Activated CD4-positive, alpha-beta memory T cell treated with anti-CD3 and anti-CD28 coated beads for 36 hours (primary cell): ENCODE measurements at regions not wholly inside any gene's neighbourhood (a gene's known extent, or its start where the extent isn't known, plus 50 kb on each side); places are given as distances from the start of the nearest gene placed in this dataset.
A peak's percentile ranks its signal among the peaks of the same experiment; 100 is the strongest.

Experiments used
- CTCF ChIA-PET: fragments of 350-600 bp; sonication (Branson Sonifier 250); formaldehyde crosslinking; loops from one replicate; lab custom pipeline; 2021; ENCODE audit warnings: antibody characterized with exemption, inconsistent platforms; lab: Charles Lee
- POLR2A ChIA-PET: fragments of 350-600 bp; sonication (Branson Sonifier 250); formaldehyde crosslinking; loops from one replicate; lab custom pipeline; 2021; ENCODE audit warnings: antibody characterized with exemption; lab: Charles Lee
- DNase-seq: peaks from one replicate; pipeline ENCODE4 v3.0.0-alpha.2; 2020
- H3K27ac Mint-ChIP-seq: one replicate; pipeline ENCODE4 v1.8.0; 2021; ENCODE audit warnings: mixed read lengths
- H3K27me3 Mint-ChIP-seq: one replicate; pipeline ENCODE4 v1.8.0; 2021; ENCODE audit warnings: mixed read lengths
- H3K36me3 Mint-ChIP-seq: one replicate; pipeline ENCODE4 v1.8.0; 2021; ENCODE audit warnings: mixed read lengths
- H3K4me1 Mint-ChIP-seq: one replicate; pipeline ENCODE4 v1.8.0; 2021; ENCODE audit warnings: low read depth, mixed read lengths
- H3K4me3 Mint-ChIP-seq: one replicate; pipeline ENCODE4 v1.8.0; 2021; ENCODE audit warnings: mild to moderate bottlenecking, mixed read lengths
- H3K9me3 Mint-ChIP-seq: one replicate; pipeline ENCODE4 v1.8.0; 2021; ENCODE audit warnings: mixed read lengths
- intact Hi-C: fragments of 100-400 bp; cut with micrococcal nuclease; formaldehyde crosslinking; loops from one replicate; pipeline ENCODE4 v1.15.1; 2023

DNA sequence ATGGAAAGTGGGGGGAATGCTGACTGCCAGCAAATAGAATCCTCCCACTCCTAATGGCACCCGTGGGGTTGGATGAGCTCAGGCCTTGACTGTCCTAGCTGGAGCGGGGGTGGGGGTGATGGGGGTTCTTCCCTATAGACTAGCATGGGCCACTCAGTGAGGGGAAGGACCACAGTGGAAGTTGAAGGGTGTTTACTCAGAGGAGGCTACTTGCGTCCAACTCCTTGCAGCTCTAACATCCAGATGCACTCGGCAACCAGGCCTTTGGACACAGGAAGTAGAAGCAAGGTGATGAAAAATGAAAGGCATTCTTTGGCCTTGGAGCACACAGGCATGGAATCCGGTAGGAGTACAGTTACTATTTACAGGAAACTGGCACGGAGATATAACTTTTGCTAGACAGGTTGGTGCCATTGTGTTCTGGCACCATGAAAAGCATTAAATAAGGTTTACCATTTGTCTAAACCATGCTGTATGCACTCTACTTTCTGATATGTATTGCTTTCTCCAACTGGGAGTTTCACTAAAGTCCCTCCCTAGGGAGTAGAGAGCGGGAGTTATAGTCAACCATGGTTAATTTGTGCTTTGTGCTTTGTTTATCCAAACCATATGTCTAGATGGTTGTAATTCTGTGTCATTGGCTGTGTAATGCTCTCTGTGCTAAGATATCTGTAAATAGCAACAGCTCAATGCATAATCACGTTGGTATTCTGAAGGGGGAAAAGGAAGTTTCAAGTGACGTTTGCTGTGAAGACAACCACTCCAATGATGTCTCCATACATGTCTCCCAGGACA is 125.3 kb downstream of the TSHZ3 start:
- no peak overlapping the region for H3K4me3 Mint-ChIP-seq
- POLR2A ChIA-PET = no interaction called here
- intact Hi-C loops = no loop called here
- H3K36me3 Mint-ChIP-seq = no peaks in the 10 kb centered on the region
- no peak for DNase-seq
- peaks cover 18% of the 10 kb centered on the region for H3K4me1 Mint-ChIP-seq
- H3K9me3 Mint-ChIP-seq = peaks cover 8% of the 10 kb centered on the region
- CTCF ChIA-PET = no interaction called here
- H3K27me3 Mint-ChIP-seq = no peaks in the 10 kb centered on the region
- no peak overlapping the region for H3K27ac Mint-ChIP-seq

GRCh38 chr19:31220540-31220939 is 128.7 kb downstream of the TSHZ3 start:
- Mint-ChIP-seq H3K27me3 (no peaks in the 10 kb centered on the region), H3K27ac (no peak overlapping the region), H3K36me3 (no peaks in the 10 kb centered on the region), H3K4me1 (peaks cover 16% of the 10 kb centered on the region), H3K9me3 (no peaks in the 10 kb centered on the region), H3K4me3 (no peak overlapping the region)
- intact Hi-C loops = no loop called here
- CTCF ChIA-PET = no interaction called here
- POLR2A ChIA-PET = no interaction called here
- DNase-seq = peak; percentile 53

- ChIA-PET POLR2A (no interaction called here), CTCF (no interaction called here)
- intact Hi-C loops = loop anchor here (2.0 to 10.0 kb wide), 3 partner anchors 134 to 1543 kb away; partner anchors contain the start of genes TSHZ3 and URI1
- peak overlapping the region; percentile 99 for H3K27ac Mint-ChIP-seq
- H3K9me3 Mint-ChIP-seq = peaks cover 3% of the 10 kb centered on the region
- no peak for DNase-seq
- H3K4me1 Mint-ChIP-seq = peaks cover 22% of the 10 kb centered on the region
- peaks cover 3% of the 10 kb centered on the region for H3K27me3 Mint-ChIP-seq
- H3K36me3 Mint-ChIP-seq = no peaks in the 10 kb centered on the region
- no peak overlapping the region for H3K4me3 Mint-ChIP-seq
Measured at GRCh38 chr19:31214997-31215396, 134.2 kb downstream of the TSHZ3 start.

- peak overlapping the region; percentile 99 for H3K27ac Mint-ChIP-seq
- ChIA-PET CTCF (no interaction called here), POLR2A (no interaction called here)
- DNase-seq = peak; percentile 96
- peaks cover 3% of the 10 kb centered on the region for H3K9me3 Mint-ChIP-seq
- peaks cover 26% of the 10 kb centered on the region for H3K4me1 Mint-ChIP-seq
- intact Hi-C loops = loop anchor here (2.0 to 10.0 kb wide), 3 partner anchors 135 to 1542 kb away; partner anchors contain the start of genes TSHZ3 and URI1
- peaks cover 3% of the 10 kb centered on the region for H3K27me3 Mint-ChIP-seq
- peak overlapping the region; percentile 69 for H3K4me3 Mint-ChIP-seq
- H3K36me3 Mint-ChIP-seq = no peaks in the 10 kb centered on the region
Measured at GRCh38 chr19:31214086-31214485, 135.2 kb downstream of the TSHZ3 start.

- POLR2A ChIA-PET = no interaction called here
- peaks cover 3% of the 10 kb centered on the region for H3K9me3 Mint-ChIP-seq
- no peaks in the 10 kb centered on the region for H3K36me3 Mint-ChIP-seq
- H3K4me1 Mint-ChIP-seq = peaks cover 24% of the 10 kb centered on the region
- no peak for DNase-seq
- H3K27ac Mint-ChIP-seq = peak overlapping the region; percentile 26
- CTCF ChIA-PET = no interaction called here
- H3K27me3 Mint-ChIP-seq = peaks cover 3% of the 10 kb centered on the region
- H3K4me3 Mint-ChIP-seq = no peak overlapping the region
- intact Hi-C loops = loop anchor here (5.0 to 10.0 kb wide), 2 partner anchors 1266 to 1539 kb away; partner anchors contain the start of gene URI1
Measured at GRCh38 chr19:31211088-31211487, 138.1 kb downstream of the TSHZ3 start.

DNA sequence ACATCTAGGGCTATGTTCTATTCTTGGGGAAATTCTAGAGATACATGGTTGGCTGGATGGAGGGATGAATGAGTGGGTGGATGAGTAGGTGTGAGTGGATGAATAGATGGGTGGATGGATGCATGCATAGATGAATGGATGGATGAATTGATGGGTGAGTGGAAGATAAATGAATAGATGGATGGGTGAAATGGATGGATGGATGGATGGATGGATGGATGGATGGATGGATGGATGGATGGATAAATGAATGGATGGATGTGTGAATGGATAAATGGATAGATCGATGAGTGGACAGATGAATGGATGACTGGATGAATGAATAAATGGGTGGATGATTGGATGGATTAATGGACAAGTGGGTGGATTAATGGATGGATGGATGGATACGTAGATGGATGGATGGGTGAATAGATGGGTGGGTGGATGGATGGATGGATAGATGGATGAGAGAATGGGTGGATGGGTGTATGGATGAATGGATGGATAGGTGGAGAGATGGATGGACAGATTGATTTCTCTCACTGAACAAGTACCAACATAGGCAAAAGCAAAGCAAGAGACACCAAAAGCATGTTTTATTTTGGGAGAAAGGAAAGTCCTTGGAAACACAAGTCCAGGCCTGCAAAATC is 143.2 kb downstream of the TSHZ3 start:
- Mint-ChIP-seq H3K27me3 (peaks cover 24% of the 10 kb centered on the region), H3K27ac (no peak overlapping the region), H3K4me1 (peaks cover 6% of the 10 kb centered on the region), H3K36me3 (no peaks in the 10 kb centered on the region), H3K4me3 (no peak overlapping the region), H3K9me3 (no peaks in the 10 kb centered on the region)
- POLR2A ChIA-PET = no interaction called here
- intact Hi-C loops = no loop called here
- CTCF ChIA-PET = no interaction called here
- no peak for DNase-seq

GRCh38 chr19:31204115-31204514 is 145.1 kb downstream of the TSHZ3 start:
- POLR2A ChIA-PET = no interaction called here
- no peaks in the 10 kb centered on the region for H3K36me3 Mint-ChIP-seq
- no peaks in the 10 kb centered on the region for H3K9me3 Mint-ChIP-seq
- H3K27me3 Mint-ChIP-seq = peaks cover 27% of the 10 kb centered on the region
- H3K4me3 Mint-ChIP-seq = no peak overlapping the region
- H3K27ac Mint-ChIP-seq = no peak overlapping the region
- H3K4me1 Mint-ChIP-seq = no peaks in the 10 kb centered on the region
- intact Hi-C loops = no loop called here
- no peak for DNase-seq
- CTCF ChIA-PET = no interaction called here

DNA sequence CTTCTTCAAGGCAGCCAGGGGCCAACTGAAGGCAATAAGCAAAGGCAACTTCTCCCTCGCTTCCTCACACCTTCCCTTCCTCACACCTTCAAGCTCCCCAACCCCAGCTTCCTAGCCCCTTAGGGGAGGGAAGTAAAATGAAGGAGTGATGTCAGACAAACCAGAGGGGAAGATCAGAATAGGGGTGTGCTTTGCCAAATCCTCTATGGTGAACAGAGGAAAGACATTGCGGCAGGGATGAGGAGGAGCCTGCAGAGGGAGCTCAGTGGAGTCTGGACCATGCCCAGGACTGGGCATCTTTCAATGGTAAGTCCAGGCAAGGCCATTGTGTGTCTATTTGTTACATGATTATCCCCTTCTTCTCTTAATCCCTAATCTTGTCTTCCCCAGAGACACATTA is 164.0 kb downstream of the TSHZ3 start:
- intact Hi-C loops = no loop called here
- Mint-ChIP-seq H3K9me3 (peaks cover 7% of the 10 kb centered on the region), H3K4me1 (no peaks in the 10 kb centered on the region), H3K27me3 (peaks cover 9% of the 10 kb centered on the region), H3K36me3 (peaks cover 3% of the 10 kb centered on the region), H3K4me3 (no peak overlapping the region), H3K27ac (no peak overlapping the region)
- ChIA-PET POLR2A (no interaction called here), CTCF (no interaction called here)
- DNase-seq = no peak

DNA sequence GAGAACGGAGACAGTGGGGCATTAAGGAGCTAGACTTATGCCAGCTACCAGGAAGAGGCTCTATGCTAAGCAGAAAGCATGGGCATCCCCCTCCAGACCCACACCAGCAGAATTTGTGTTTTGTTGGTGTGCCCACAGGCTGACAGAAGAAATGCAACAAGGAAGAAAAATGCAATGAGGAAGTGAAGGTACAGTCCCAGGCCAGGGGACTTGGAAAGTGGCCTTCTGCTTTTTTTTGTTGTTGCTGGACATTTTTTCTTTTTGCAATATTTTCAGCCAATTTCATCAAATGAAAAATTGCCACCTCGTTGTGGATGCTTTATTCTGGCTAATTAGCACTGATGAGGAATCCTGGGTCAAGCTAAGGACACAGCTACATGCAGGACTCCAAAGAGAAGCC is 167.7 kb downstream of the TSHZ3 start:
- no peak for DNase-seq
- CTCF ChIA-PET = interaction anchor here (0.6 kb wide), 1 partner anchor 81 kb away, joined by 3 read pairs; no protein-coding TSS in a partner anchor
- no peak overlapping the region for H3K4me3 Mint-ChIP-seq
- intact Hi-C loops = no loop called here
- H3K9me3 Mint-ChIP-seq = no peaks in the 10 kb centered on the region
- POLR2A ChIA-PET = no interaction called here
- no peak overlapping the region for H3K27ac Mint-ChIP-seq
- peaks cover 4% of the 10 kb centered on the region for H3K27me3 Mint-ChIP-seq
- no peaks in the 10 kb centered on the region for H3K4me1 Mint-ChIP-seq
- H3K36me3 Mint-ChIP-seq = no peaks in the 10 kb centered on the region

GRCh38 chr19:31180907-31181306 is 168.3 kb downstream of the TSHZ3 start:
- intact Hi-C loops = no loop called here
- Mint-ChIP-seq H3K27ac (no peak overlapping the region), H3K9me3 (no peaks in the 10 kb centered on the region), H3K36me3 (no peaks in the 10 kb centered on the region), H3K4me1 (no peaks in the 10 kb centered on the region), H3K27me3 (peaks cover 4% of the 10 kb centered on the region), H3K4me3 (no peak overlapping the region)
- ChIA-PET CTCF (no interaction called here), POLR2A (no interaction called here)
- DNase-seq = no peak

GRCh38 chr19:31179471-31179852 is 169.8 kb downstream of the TSHZ3 start:
- intact Hi-C loops = no loop called here
- peaks cover 4% of the 10 kb centered on the region for H3K27me3 Mint-ChIP-seq
- no peaks in the 10 kb centered on the region for H3K9me3 Mint-ChIP-seq
- no peaks in the 10 kb centered on the region for H3K4me1 Mint-ChIP-seq
- POLR2A ChIA-PET = no interaction called here
- DNase-seq = no peak
- H3K4me3 Mint-ChIP-seq = no peak overlapping the region
- H3K36me3 Mint-ChIP-seq = no peaks in the 10 kb centered on the region
- CTCF ChIA-PET = no interaction called here
- H3K27ac Mint-ChIP-seq = no peak overlapping the region

DNA sequence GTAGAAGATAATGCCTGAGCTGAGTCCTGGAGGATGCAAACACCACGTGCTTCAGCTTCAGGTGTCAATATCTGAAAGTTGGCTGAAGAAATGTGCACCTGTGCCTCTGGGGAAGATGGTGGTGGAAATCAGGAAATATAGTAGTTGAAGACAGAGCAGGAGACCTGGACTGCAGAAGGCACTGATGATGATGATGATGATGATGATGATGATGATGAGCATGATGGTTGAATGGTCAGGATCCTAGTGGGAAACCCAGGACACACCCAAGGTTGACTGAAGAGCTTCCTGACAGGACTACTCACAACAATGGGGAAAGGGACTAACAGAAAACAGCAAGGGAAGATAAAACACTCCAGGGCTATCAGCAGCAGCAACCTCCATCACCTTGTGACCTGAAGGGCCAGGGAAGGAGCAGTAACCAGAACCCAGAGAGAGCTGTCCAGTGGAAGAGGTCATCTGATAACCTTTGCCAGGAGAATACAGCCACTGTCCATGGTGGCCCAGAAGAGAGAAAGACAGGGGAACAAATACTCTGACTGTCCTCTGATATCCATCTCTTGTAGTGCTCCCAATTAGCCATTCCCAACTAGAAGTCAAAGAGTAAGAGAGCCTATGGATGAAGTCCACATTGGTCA is 170.3 kb downstream of the TSHZ3 start:
- DNase-seq = no peak
- H3K36me3 Mint-ChIP-seq = no peaks in the 10 kb centered on the region
- peaks cover 4% of the 10 kb centered on the region for H3K27me3 Mint-ChIP-seq
- H3K27ac Mint-ChIP-seq = no peak overlapping the region
- POLR2A ChIA-PET = no interaction called here
- intact Hi-C loops = no loop called here
- H3K4me1 Mint-ChIP-seq = no peaks in the 10 kb centered on the region
- CTCF ChIA-PET = no interaction called here
- no peaks in the 10 kb centered on the region for H3K9me3 Mint-ChIP-seq
- no peak overlapping the region for H3K4me3 Mint-ChIP-seq
